HG02970 (cell line): ENCODE measurements at regions not wholly inside any gene's neighbourhood (a gene's known extent, or its start where the extent isn't known, plus 50 kb on each side); places are given as distances from the start of the nearest gene placed in this dataset.

Experiments used
- ATAC-seq: cut with Tn5 transposase; IDR thresholded peaks from one replicate; pipeline ENCODE4 v1.9.1; 2021; ENCODE audit warnings: mild to moderate bottlenecking, moderate library complexity, moderate number of reproducible peaks; ENCODE audit not compliant: unreplicated experiment, low FRiP score

DNA sequence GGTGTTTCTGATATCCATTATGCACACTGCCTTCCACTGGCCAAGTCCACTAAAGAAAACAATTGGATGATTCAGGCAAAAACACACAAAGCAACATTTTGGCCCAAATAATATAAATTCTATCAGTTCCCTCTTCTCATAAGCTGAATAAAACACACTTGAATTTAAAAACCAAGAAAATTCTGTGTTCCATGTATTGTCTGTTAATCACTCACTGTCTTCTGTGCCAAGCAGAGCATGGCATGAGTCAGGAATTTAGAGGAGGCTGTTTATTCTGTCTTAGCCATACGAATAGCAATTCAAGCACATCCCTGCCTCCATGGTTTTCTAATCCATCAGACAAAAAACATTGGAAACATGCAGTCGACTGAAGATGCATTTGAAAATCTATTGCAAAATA lies 215.6 kb upstream of the UMPS start:
- no peak for ATAC-seq

DNA sequence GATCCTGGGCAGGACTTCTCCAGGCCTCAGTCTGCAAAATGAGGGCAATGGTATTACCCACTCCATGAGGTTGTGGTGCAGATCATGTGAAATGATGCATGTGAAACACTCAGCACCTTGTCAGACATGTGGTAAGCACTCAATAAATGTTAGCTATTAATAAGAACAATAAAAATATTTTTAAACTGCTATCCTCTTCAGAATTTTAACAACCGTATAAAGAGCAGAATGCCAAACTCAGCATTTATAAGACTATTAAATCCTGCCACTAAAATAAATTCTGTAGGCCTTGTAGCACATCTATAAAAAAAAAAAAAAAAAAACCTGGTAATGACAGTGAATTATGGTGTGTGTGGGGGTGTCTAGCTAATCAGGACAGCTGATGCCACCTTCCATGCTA lies 213.9 kb upstream of the UMPS start:
- no peak for ATAC-seq

DNA sequence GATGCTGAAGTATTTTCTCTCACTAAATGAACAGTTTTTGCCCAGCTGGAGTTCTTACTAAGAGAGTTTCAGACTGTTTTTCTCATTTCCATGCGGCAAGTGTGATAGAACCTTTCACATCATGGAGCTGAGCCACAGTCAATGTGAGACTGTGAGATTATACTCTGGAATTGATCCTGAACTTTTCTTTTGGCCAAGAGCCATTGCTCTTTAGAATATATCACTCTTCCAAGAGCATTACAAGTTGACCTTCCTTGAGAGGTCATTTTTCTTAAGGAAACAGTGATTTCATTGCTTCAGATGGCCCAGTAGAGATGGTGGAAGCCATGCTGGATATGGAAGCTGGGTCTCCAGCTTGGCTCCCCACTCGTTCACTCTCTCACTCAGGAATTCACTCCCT lies 212.9 kb upstream of the UMPS start:
- no peak for ATAC-seq

DNA sequence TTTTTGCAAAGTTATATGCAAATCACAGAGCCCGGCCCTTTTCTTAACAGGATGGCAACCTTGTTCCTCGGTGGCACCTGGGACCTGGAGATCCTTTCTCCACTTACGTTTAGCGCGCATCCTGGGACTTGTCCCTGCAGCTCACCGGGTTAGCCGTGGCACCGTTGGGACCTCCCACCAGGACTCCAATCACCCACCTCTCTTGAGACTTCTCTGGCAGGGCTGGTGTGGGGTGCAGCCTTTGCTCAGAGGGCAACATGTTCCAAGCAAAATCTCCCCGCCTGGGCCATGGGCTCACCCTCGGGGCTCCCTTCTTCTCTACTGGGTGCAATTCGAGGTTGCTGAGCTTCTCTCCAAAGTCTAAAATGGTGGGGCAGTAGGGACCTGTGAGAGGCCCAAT lies 211.9 kb upstream of the UMPS start:
- no peak for ATAC-seq

DNA sequence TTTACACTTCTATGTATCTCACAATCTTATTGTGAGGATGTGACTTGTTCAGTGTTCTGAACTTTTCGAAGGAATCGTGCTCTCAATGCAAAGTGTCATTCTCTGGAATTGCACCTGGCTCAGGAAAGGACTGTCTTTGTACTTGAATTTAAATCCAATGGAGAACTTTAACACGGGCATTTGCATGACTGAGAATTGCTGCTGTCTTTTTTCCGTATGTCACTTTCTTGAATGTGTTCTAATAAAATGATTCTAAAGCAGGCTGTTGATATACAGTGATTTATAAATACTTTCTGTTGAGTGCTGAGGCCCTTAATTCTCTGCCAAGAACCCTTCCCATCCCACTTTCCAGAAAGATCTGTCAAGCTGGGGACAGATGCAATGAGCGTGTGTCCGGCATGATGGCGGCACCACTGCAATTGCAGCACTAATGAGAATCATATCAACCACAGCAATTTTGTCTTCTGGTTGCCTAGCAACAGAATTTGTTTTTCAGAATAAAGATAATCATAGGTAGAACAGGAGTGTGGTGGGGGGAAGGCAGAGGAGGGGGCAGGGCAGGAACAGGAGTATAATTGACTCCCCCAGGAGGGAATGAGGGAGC lies 210.6 kb upstream of the UMPS start:
- ATAC-seq: no peak

DNA sequence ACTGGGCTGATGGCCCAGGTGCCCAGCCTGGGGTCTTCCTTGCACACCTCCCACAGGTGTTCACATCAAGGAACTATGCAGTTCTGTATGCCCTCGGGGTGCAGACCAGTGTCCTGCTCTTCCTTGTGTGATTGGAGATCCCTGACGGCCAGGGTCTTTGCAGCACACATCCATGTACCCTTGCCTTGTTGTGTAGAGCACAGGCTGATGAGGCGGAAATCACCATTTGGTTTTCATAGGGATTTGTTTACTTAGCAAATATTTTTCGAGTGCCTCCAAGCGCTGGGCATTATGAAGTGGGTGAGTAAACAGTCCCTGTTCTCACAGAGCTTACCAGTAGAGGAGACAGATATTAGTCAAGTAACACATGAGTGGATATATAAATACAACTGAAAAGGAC lies 209.3 kb upstream of the UMPS start:
- no peak for ATAC-seq

DNA sequence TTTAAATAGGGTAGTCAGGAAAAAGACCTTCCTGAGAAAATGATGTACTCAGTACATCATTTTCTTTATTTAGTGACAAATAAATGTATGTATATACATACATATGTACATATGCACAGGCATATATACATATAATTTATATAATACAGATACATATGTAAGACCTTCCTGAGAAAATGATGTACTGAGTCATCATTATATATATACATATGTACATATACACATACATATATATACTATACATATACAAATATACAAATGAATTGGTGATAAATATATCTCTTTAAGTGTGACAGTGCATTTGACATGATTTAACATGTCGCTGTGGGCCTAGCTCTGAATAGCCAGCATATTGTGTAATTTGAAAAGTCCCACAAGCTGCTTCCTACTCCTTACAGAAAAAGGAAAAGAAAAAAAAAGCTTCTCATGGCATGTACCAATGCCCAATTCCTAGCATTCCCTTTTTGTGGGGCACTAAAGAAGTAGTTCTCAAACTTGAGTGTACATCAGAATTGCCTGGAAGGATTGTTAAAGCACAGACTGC lies 208.1 kb upstream of the UMPS start:
- no peak for ATAC-seq

DNA sequence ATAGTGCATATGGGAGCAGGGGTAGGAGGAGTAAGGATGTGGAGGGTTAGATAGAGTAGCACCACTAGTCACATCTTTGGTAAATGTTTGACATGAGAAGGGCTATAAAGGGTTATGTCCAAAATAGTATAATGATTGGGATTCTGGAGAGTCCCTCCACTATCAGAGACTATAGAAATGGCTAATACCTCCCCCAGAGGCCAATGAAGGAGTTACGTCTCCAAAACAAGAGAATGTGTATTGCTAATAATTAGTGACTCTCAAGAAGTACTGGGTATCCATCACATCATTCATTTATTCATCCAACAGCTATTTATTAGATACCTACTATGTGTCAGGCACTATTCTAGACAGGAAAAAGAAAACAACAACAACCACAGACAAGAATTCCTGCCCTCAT lies 203.7 kb upstream of the UMPS start:
- ATAC-seq: no peak

DNA sequence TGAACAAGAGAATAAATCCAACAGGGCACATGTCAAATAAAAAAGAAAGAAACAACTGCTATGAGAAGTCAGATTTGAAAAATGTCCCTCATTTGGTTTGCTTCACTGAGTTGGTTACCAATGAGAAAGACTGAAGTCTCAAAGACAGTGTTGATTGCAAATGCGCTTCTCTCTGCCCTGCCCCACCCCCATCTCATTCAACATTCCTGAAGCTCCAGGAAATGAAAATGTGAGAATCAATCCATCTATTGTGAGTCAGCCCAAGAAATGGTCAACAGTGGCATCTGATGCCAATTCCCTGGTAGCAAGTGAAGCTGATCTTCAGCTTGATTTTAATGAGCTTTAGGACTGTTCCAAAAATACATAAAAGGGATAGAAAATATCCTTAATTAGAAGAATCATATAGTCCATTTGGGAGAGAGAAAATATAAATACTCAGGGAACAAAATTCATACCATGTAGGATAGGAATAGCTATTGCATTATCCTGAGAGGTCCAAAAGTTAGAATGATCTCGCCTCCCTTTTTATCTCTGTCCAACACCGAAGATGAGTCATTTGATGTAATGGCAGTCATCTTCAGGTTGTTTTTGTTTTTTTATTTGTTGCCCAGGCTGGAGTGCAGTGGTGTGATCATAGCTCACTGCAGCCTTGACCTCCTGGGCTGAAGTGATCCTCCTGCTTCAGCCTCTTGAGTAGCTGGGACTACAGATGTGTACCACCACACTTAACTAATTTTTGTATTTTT lies 200.3 kb upstream of the UMPS start:
- no peak for ATAC-seq

DNA sequence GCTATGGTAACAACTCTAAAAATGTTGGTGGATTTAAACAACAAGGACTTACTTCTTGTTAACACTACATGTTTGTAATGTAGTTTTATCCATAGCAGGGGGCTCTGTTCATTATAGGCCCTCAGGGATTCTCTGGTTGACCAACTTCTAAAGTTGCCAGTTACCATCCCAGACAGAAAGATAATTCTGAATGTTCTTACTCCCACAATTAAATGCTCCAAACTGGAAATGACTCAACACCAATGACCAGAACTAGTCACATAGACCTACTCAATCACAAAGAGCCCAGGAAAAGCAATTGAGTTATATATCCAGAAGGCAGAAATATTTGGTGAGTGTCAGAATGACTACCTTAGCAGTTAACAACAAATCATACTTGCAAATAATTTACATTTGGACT lies 199.3 kb upstream of the UMPS start:
- no peak for ATAC-seq

DNA sequence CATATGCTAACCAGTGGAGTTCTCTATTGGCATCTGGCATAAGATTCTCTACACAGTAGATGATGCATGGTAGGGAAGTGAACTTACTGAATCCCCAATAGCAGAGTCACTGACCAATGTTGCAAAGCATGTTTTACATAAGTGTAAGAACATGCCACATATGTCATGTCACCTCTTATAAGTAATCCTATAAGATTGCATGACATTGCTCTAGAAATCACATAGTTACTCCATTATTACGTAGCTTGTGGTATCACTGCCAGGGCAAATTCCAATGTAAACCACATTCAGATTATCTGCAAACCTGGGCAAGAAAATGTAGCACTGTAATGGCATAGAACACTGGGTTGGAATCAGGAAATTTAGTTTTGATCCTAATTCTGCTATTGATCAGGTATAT lies 198.2 kb upstream of the UMPS start:
- no peak for ATAC-seq

DNA sequence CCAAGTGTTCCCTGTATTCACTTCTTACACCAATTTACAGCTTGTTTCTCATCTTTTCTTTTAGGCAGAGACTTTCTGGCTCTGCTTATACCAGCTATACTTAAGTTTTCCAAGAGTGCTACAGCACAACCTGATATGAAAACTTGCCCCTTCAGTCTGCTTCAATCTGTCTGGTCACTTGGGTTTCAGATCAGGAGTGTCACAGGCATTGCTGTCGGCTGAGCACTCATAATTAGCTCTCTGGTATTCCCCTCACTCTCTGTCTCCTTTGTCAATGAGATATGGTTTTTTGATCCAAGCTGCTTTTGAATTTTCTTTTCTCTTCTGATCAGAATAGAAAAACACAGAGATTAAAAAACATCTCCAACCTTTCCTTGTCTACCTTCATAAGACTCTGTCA lies 194.9 kb upstream of the UMPS start:
- ATAC-seq: no peak

DNA sequence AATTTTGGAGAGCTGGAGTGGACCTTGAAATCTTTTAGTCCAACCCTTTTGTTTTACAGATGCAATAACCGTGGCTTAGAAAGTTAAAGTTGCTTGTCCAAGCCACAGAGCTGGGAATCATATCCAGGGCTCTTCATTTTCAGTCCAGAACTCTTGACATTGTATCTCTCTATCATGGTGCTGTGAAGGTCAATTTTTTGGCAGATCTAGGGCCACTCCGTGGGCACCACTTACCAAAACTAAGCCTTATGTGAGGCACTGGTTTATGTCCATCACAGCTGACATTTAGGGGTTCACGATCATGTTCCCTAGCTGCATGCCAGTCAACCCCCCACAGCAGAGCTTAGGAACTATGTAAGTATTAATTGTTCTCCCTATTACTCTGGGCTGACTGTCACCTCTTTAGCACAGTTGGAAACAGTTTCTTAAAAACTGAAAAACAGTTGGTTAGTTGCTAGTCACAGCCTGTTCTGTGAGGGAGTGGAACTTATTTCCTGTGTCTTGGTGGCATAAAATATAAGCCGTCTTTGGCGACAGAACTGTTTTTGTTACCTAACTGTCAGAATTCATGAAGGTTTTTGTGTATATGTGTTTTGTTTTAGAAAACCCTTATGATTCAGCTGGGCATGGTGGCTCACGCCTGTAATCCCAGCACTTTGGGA lies 189.6 kb upstream of the UMPS start:
- no peak for ATAC-seq

DNA sequence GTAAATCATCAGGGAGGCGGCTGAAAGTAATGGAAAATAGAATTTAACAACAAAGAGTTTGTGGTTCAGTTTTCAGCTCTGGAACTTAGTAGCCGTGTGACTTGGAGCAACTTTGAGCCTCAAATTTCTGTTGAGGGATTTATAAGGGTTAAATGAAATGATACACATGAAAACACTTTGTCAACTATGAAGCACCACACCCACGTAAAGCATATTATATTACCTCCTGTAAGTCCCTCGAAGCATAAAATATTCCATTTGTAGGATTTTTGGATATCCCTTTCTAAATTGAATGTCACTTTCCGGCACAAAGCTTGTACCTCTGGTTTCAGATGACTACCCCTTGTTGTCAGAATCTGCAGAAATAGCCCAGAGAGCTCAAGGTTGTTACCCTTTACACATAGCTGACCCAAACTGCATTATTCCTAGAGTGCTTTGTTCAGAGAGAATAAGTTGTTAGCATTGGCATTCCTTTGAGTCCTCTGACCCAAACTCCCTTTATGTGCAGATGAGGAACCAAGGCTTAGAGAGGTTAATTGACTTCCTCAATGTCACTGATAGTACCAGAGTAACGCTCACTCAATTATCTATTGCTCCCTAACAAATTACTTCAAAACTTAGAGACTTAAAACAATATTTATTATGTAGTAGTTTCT lies 187.9 kb upstream of the UMPS start:
- no peak for ATAC-seq

DNA sequence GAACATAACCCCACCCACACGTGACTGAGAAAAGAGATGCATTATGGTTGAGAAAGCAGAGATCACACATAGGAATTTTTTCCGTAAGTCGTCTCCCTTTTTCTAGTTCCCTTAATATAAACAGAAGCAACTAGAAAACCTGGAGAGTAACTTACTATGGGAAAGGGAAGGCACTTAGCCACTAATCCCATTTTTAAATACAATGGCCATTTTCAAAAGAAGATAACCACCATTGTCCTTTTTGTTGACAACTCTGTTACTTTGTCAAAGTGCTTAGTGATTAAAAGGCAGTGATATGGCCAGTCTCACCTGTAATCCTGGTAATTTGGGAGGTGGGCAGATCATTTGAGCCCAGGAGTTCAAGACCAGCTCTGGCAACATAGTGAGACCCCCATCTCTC lies 184.4 kb upstream of the UMPS start:
- no peak for ATAC-seq

DNA sequence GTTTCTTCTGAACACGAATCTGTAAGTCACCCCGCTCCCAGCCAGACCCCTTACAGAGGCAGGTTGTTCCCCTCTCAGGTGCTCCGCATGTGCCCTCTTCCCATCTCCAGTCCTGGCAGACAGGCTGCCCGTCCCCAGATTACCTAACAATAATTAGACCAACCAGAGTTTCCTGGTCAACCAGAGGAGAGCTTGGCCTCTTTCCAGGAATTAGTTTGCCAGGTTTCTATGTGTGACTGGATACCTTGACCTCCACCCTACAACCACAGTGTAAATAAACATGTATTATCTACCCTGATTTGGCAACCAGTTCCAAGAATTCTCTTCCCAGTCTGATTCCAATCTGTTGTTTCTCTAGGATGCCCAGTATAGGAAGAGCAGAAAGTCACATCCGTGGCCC lies 178.0 kb upstream of the UMPS start:
- no peak for ATAC-seq

DNA sequence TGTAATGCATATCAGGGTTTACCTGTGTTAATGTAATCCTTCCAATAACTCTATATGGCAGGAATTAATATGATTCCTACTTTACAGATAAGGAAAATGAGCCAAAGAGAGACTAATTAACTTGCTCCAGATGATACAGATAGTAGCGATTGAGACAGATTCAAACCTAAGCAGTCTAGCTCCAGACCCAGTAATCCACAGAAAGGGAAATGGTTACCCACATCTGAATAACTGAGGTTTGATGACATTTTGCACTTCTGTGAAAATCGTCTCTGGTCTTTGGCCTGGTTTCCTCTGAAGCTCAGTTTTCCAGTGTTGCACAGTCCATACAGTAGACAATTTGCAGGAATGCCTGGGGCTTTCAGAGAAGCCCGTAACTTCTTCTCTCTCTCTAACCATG lies 177.1 kb upstream of the UMPS start:
- no peak for ATAC-seq

DNA sequence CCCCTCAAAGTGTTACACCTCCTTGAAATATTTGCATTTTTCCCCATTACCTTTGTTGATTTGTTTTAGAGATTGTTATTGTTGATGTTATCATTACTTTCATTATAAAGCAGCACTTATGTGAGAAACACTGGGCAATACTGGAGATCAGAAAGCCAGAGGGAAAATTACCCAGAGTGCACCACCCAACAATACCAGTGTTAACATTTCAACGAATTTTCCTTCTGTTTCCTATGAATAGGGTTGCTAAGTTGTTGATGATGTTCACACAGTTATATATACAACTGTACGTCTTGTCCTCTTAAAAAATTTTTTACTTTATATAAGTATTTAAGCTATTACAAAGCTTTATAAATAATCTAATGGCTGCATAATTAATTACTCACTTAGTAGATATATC lies 173.6 kb upstream of the UMPS start:
- ATAC-seq: no peak

DNA sequence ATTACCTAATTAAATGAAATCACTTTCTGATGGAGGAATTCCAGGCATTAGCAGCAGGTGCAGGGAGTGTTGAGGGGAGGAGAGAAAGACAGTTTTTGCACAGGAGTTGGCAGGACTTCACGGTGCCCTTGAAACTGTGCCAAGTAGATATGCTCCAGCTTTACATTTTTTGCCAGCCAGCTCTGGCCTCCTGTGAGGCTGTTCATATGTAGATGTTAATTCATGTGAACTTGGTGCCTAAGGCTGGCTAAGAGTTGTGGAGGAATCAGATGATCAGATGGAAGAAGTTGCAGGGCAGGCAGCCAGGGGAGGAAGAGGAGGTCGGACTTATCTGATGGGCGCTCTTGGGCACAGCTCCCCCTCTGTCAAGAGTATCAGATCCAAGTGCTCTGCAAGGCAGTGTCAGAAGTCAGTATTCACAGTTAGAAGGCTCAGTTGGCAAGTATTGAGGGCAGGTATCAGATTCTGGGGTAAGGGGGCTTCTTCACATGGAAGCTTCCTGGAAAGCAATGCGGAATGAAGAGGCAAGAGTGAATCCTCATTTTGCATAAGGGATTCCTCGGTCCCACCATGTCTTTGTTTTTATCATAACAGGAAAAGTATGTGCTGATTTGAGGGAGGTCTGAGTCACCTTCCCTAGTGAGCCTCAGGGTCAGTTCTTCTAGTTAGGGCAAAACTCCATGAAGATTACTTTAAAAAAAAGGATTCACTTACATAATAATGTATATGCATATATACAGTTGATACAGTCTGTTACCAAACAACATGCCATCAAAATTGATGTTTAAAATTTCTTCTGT lies 172.6 kb upstream of the UMPS start:
- ATAC-seq: no peak

DNA sequence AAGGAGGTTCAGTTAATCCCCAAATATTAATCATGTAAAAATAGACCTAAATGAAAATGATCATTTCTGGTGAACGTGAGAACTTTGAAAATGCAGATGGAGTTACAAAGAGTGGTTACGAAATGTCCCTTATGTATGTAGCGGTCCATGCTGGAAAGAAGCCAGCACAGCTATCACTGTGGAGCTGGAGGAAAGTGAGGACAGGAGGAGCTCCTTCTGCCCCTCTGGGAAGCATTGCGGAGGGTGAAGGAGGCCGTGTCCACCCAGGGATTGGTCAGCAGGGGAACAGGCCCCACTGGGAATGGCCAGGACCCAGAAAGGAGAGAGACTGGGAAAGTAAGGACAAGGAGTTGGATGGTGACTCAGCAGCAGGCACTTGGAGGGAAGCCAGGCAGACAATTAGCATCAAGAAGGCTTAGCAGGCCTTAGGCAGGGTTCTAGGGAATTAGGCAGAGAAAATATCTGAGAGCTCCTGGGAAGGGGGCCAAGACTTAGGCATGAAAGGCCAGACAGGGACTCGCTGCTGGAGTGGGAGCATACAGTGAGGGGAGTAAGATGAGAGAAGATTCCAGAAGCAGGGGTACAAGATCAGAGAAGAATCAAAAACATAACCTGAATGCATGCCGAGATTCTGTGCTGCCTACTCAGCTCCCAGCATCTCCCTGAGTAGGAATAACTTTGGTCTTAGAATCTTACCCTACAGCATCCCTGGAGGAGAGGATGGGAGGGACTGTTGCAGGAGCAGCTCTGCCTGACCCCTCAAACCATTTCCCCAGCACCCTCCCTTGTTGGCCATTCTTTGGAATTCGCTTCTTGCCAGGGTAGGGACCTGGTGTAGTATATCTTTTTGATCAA lies 171.0 kb upstream of the UMPS start:
- no peak for ATAC-seq
